Hindlimb muscle (tissue), 1 donor: ENCODE measurements at regions not wholly inside any gene's neighbourhood (a gene's known extent, or its start where the extent isn't known, plus 50 kb on each side); places are given as distances from the start of the nearest gene placed in this dataset.

Experiments
- DNase-seq: peaks from one replicate; pipeline ENCODE4 v3.0.0-alpha.2; 2013

- no peak for DNase-seq
These were observed 599.1 kb downstream of the QKI start for GRCh38 chr6:164013480-164014208.

- no peak for DNase-seq
These were observed 596.8 kb downstream of the QKI start for GRCh38 chr6:164011321-164011720.

- peak; percentile 46 for DNase-seq
These were observed 596.1 kb downstream of the QKI start for GRCh38 chr6:164010441-164011103.

- no peak for DNase-seq
These were observed 594.4 kb downstream of the QKI start for GRCh38 chr6:164008902-164009301.

GRCh38 chr6:164007881-164008280, 593.4 kb downstream of the QKI start:
- no peak for DNase-seq

GRCh38 chr6:164006459-164006858, 591.9 kb downstream of the QKI start:
- DNase-seq: no peak

GRCh38 chr6:164005004-164005711, 590.6 kb downstream of the QKI start:
- no peak for DNase-seq

- no peak for DNase-seq
These were observed 585.8 kb downstream of the QKI start for GRCh38 chr6:164000276-164000675.

- DNase-seq: no peak
These were observed 585.1 kb downstream of the QKI start for GRCh38 chr6:163999475-164000125.

- no peak for DNase-seq
These were observed 584.0 kb downstream of the QKI start for GRCh38 chr6:163998496-163998895.

GRCh38 chr6:163996491-163996890, 582.0 kb downstream of the QKI start:
- no peak for DNase-seq

- DNase-seq: no peak
These were observed 580.0 kb downstream of the QKI start for GRCh38 chr6:163994566-163994965.

GRCh38 chr6:163992701-163993100, 578.2 kb downstream of the QKI start:
- DNase-seq: no peak

- DNase-seq: no peak
These were observed 577.5 kb downstream of the QKI start for GRCh38 chr6:163992056-163992455.

- DNase-seq: no peak
These were observed 576.8 kb downstream of the QKI start for GRCh38 chr6:163991321-163991720.

- DNase-seq: no peak
These were observed 571.8 kb downstream of the QKI start for GRCh38 chr6:163986313-163986712.

- no peak for DNase-seq
These were observed 571.2 kb downstream of the QKI start for GRCh38 chr6:163985710-163986109.

GRCh38 chr6:163985040-163985439, 570.5 kb downstream of the QKI start:
- no peak for DNase-seq

GRCh38 chr6:163984124-163984936, 569.8 kb downstream of the QKI start:
- no peak for DNase-seq

GRCh38 chr6:163983679-163984078, 569.2 kb downstream of the QKI start:
- DNase-seq: no peak

- peak; percentile 51 for DNase-seq
These were observed 559.8 kb downstream of the QKI start for GRCh38 chr6:163974322-163974721.
